Breast epithelium (tissue), 4 donors: ENCODE measurements at regions not wholly inside any gene's neighbourhood (a gene's known extent, or its start where the extent isn't known, plus 50 kb on each side); places are given as distances from the start of the nearest gene placed in this dataset.
"Not testable (repeated sequence)": the region's sequence is repeated elsewhere in the genome, so short reads cannot be mapped to it uniquely, and the experiment has no call there.

Experiments used
- DNase-seq, 2 donors: peaks; one replicate each; pipeline ENCODE4 v3.0.0-alpha.2; 2019; ENCODE audit warnings: low spot score in 2 of 2
- H3K27ac ChIP-seq, 2 donors: fragments of 200-600 bp; sonication (generic) in 1 of 2; one replicate each; pipeline ENCODE4 v1.5.1; 2016 to 2019; ENCODE audit warnings: mild to moderate bottlenecking in 1 of 2
- H3K27me3 ChIP-seq, 2 donors: fragments of 200-600 bp; sonication (generic) in 1 of 2; one replicate each; pipeline versions ENCODE4 v1.5.1 to v1.6.0; 2017 to 2019; ENCODE audit warnings: control low read depth in 1 of 2, mild to moderate bottlenecking in 1 of 2
- H3K36me3 ChIP-seq: fragments of 200-600 bp; one replicate; pipeline ENCODE4 v1.5.1; 2019
- H3K4me1 ChIP-seq, 2 donors: fragments of 200-600 bp; sonication (generic); one replicate each; pipeline ENCODE4 v1.5.1; 2016 to 2019; ENCODE audit warnings: control low read depth in 1 of 2
- H3K4me3 ChIP-seq, 3 donors: fragments of 200-600 bp; sonication (generic); 1 replicate in 2 of 3; 2 replicates in 1 of 3; pipeline ENCODE4 v1.5.1; 2016 to 2019; ENCODE audit warnings: mild to moderate bottlenecking in 3 of 3, moderate library complexity in 2 of 3
- H3K9me3 ChIP-seq, 2 donors: fragments of 200-600 bp; sonication (generic) in 1 of 2; one replicate each; pipeline ENCODE4 v1.5.1; 2016 to 2019; ENCODE audit warnings: control low read depth in 1 of 2
- CTCF ChIP-seq, 3 donors: fragments of 450-650 bp; IDR thresholded peaks; one replicate each; pipeline ENCODE4 v1.5.1; 2016 to 2017; ENCODE audit warnings: antibody characterized with exemption in 3 of 3, mild to moderate bottlenecking in 3 of 3, moderate library complexity in 3 of 3
- POLR2A ChIP-seq: fragments of 450-650 bp; IDR thresholded peaks from one replicate; pipeline ENCODE4 v1.6.1; 2016; ENCODE audit warnings: antibody characterized with exemption, mild to moderate bottlenecking, moderate library complexity
- POLR2AphosphoS5 ChIP-seq, 3 donors: sonication (generic); formaldehyde crosslinking; IDR thresholded peaks; one replicate each; pipeline ENCODE4 v1.6.1; 2017; ENCODE audit warnings: antibody characterized with exemption in 3 of 3
- intact Hi-C: fragments of 100-400 bp; cut with DNase I; formaldehyde crosslinking; loops from one replicate; pipeline ENCODE4 v1.15.1; 2023; ENCODE audit warnings: low total_unique reads

- H3K9me3 ChIP-seq: peaks cover 9 to 23% of the 10 kb centered on the region in 2 donors
- TF ChIP-seq POLR2AphosphoS5 (IDR thresholded peaks at IDR 0.05) (no peak), POLR2A (no peak), CTCF (IDR thresholded peaks at IDR 0.05) (no peak)
- H3K36me3 ChIP-seq: no peaks in the 10 kb centered on the region
- DNase-seq: no peak
- no peaks in the 10 kb centered on the region for H3K27me3 ChIP-seq
- intact Hi-C loops: no loop called here
- no peak overlapping the region for H3K4me3 ChIP-seq
- H3K4me1 ChIP-seq: no peaks in the 10 kb centered on the region
- H3K27ac ChIP-seq: no peak overlapping the region
Observed at GRCh38 chr5:45893309-45893708, 197.1 kb upstream of the HCN1 start.

- intact Hi-C loops, H3K36me3 ChIP-seq, H3K27ac ChIP-seq, H3K4me1 ChIP-seq, H3K27me3 ChIP-seq, DNase-seq, H3K4me3 ChIP-seq: not testable (repeated sequence)
- peaks cover 9 to 33% of the 10 kb centered on the region in 2 donors for H3K9me3 ChIP-seq
Observed at GRCh38 chr5:45890441-45891080, 194.4 kb upstream of the HCN1 start.

GRCh38 chr5:45862763-45863162 lies 166.6 kb upstream of the HCN1 start:
- Histone ChIP-seq H3K9me3 (peaks cover 5 to 8% of the 10 kb centered on the region in 2 donors), H3K4me1 (no peaks in the 10 kb centered on the region), H3K27ac (no peak overlapping the region), H3K4me3 (no peak overlapping the region), H3K36me3 (no peaks in the 10 kb centered on the region), H3K27me3 (no peaks in the 10 kb centered on the region)
- intact Hi-C loops: no loop called here
- TF ChIP-seq CTCF (IDR thresholded peaks at IDR 0.05): no peak
- no peak for TF ChIP-seq POLR2A
- TF ChIP-seq POLR2AphosphoS5 (IDR thresholded peaks at IDR 0.05): no peak
- no peak for DNase-seq

GRCh38 chr5:45847877-45848276 lies 151.7 kb upstream of the HCN1 start:
- intact Hi-C loops: no loop called here
- no peak for DNase-seq
- TF ChIP-seq POLR2A: no peak
- no peak for TF ChIP-seq CTCF (IDR thresholded peaks at IDR 0.05)
- no peak for TF ChIP-seq POLR2AphosphoS5 (IDR thresholded peaks at IDR 0.05)

GRCh38 chr5:45826055-45826454 lies 129.9 kb upstream of the HCN1 start:
- no peaks in the 10 kb centered on the region for H3K4me1 ChIP-seq
- no peaks in the 10 kb centered on the region for H3K27me3 ChIP-seq
- intact Hi-C loops: no loop called here
- no peak for TF ChIP-seq CTCF (IDR thresholded peaks at IDR 0.05)
- no peak overlapping the region for H3K4me3 ChIP-seq
- H3K36me3 ChIP-seq: no peaks in the 10 kb centered on the region
- DNase-seq: no peak
- no peak overlapping the region for H3K27ac ChIP-seq
- H3K9me3 ChIP-seq: peaks cover 0 to 5% of the 10 kb centered on the region in 2 donors

More at GRCh38 chr5:45847877-45848276, 151.7 kb upstream of the HCN1 start:
- Histone ChIP-seq H3K27ac (no peak overlapping the region), H3K27me3 (no peaks in the 10 kb centered on the region), H3K9me3 (peaks cover 8 to 18% of the 10 kb centered on the region in 2 donors), H3K36me3 (no peaks in the 10 kb centered on the region), H3K4me1 (no peaks in the 10 kb centered on the region), H3K4me3 (no peak overlapping the region)

GRCh38 chr5:45800331-45800730 lies 104.2 kb upstream of the HCN1 start:
- TF ChIP-seq POLR2AphosphoS5 (IDR thresholded peaks at IDR 0.05) (no peak), POLR2A (no peak), CTCF (IDR thresholded peaks at IDR 0.05) (no peak)
- no peaks in the 10 kb centered on the region for H3K27me3 ChIP-seq
- H3K9me3 ChIP-seq: peaks cover 17 to 70% of the 10 kb centered on the region in 2 donors
- no peak for DNase-seq
- no peak overlapping the region for H3K27ac ChIP-seq
- H3K4me1 ChIP-seq: no peaks in the 10 kb centered on the region
- intact Hi-C loops: no loop called here
- H3K4me3 ChIP-seq: no peak overlapping the region
- H3K36me3 ChIP-seq: no peaks in the 10 kb centered on the region
